ENCODE measurements at regions not wholly inside any gene's neighbourhood (a gene's known extent, or its start where the extent isn't known, plus 50 kb on each side); places are given as distances from the start of the nearest gene placed in this dataset.

GRCh38 chr10:84925495-84925894 lies 597.1 kb downstream of the CCSER2 start:
- TF ChIP-seq, protein P1, sequence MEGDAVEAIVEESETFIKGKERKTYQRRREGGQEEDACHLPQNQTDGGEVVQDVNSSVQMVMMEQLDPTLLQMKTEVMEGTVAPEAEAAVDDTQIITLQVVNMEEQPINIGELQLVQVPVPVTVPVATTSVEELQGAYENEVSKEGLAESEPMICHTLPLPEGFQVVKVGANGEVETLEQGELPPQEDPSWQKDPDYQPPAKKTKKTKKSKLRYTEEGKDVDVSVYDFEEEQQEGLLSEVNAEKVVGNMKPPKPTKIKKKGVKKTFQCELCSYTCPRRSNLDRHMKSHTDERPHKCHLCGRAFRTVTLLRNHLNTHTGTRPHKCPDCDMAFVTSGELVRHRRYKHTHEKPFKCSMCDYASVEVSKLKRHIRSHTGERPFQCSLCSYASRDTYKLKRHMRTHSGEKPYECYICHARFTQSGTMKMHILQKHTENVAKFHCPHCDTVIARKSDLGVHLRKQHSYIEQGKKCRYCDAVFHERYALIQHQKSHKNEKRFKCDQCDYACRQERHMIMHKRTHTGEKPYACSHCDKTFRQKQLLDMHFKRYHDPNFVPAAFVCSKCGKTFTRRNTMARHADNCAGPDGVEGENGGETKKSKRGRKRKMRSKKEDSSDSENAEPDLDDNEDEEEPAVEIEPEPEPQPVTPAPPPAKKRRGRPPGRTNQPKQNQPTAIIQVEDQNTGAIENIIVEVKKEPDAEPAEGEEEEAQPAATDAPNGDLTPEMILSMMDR (conservative IDR thresholded peaks at IDR 0.05 in 1 of 2, IDR thresholded peaks at IDR 0.05 in 1 of 2; ENCODE audit: low read depth in 1 of 2, low read length in 2 of 2) = no peak
- TF ChIP-seq EZH2 (IDR thresholded peaks at IDR 0.05; ENCODE audit: low read length, missing control alignments) = no peak

Data from fibroblast of lung (primary cell).